ENCODE measurements at regions not wholly inside any gene's neighbourhood (a gene's known extent, or its start where the extent isn't known, plus 50 kb on each side); places are given as distances from the start of the nearest gene placed in this dataset.

DNA sequence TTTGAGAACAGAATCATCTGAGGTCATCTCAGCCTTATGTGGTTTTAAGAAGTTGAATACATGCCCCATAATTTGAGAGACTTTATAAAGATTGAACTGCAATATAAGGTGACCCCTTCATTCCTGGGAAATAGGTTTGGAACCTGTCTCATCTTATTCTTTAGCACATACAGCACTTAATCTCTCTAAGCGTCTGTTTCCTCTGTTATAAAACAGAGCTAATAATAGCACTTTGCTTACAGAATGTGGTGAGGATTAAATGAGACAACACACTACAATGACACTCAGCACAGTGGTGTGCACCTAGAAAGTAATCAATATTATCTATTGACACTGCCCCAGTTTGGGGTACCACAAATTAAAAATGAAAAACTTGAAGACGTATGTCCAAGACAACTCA lies 102.1 kb downstream of the DUSP6 start:
- Histone ChIP-seq H3K4me3 (ENCODE audit: control insufficient read depth in 2 of 3, extremely low read depth in 1 of 3, insufficient read depth in 2 of 3, low read depth in 1 of 3, low read length in 3 of 3) (no peak overlapping the region), H2AFZ (ENCODE audit: control insufficient read depth, low read length) (no peak overlapping the region), H3K4me2 (ENCODE audit: control insufficient read depth, extremely low read depth, insufficient read depth, low read depth, low read length) (no peak overlapping the region), H3K9ac (ENCODE audit: control insufficient read depth, extremely low read depth, insufficient read depth, low read length) (no peak overlapping the region), H3K79me2 (ENCODE audit: control insufficient read depth, insufficient read depth, low read length) (no peaks in the 10 kb centered on the region), H3K27me3 (ENCODE audit: control insufficient read depth, extremely low read depth, insufficient read depth, low read length) (no peaks in the 10 kb centered on the region), H3K27ac (ENCODE audit: control insufficient read depth, insufficient read depth, low read length) (no peak overlapping the region), H4K20me1 (ENCODE audit: control insufficient read depth, extremely low read depth, insufficient read depth, low read length) (no peaks in the 10 kb centered on the region), H3K9me1 (ENCODE audit: control insufficient read depth, extremely low read depth, insufficient read depth, low read length) (no peaks in the 10 kb centered on the region), H3K9me3 (ENCODE audit: control insufficient read depth, low read depth, low read length) (no peaks in the 10 kb centered on the region), H3K4me1 (ENCODE audit: control insufficient read depth, extremely low read depth, insufficient read depth, low read length) (peaks cover 12% of the 10 kb centered on the region), H3K36me3 (ENCODE audit: control insufficient read depth in 2 of 2, extremely low read depth in 1 of 2, insufficient read depth in 2 of 2, low read length in 2 of 2) (no peaks in the 10 kb centered on the region)
- dilution Hi-C loops (cut with MboI; ENCODE audit: extremely low pct_ligation_motif_present, low sequenced_read_pairs) = no loop called here
- no peak for FAIRE-seq
- no peak for TF ChIP-seq EZH2 (IDR thresholded peaks at IDR 0.05; ENCODE audit: low read length)
- TF ChIP-seq, protein P1, sequence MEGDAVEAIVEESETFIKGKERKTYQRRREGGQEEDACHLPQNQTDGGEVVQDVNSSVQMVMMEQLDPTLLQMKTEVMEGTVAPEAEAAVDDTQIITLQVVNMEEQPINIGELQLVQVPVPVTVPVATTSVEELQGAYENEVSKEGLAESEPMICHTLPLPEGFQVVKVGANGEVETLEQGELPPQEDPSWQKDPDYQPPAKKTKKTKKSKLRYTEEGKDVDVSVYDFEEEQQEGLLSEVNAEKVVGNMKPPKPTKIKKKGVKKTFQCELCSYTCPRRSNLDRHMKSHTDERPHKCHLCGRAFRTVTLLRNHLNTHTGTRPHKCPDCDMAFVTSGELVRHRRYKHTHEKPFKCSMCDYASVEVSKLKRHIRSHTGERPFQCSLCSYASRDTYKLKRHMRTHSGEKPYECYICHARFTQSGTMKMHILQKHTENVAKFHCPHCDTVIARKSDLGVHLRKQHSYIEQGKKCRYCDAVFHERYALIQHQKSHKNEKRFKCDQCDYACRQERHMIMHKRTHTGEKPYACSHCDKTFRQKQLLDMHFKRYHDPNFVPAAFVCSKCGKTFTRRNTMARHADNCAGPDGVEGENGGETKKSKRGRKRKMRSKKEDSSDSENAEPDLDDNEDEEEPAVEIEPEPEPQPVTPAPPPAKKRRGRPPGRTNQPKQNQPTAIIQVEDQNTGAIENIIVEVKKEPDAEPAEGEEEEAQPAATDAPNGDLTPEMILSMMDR (optimal IDR thresholded peaks at IDR 0.05 in 1 of 3, IDR thresholded peaks at IDR 0.05 in 1 of 3, conservative IDR thresholded peaks at IDR 0.05 in 1 of 3; ENCODE audit: extremely low read depth in 1 of 3, insufficient read depth in 2 of 3, low read length in 3 of 3) = no peak
- no peak for DNase-seq (ENCODE audit: low read depth, low spot score)

- no peak overlapping the region for H2AFZ ChIP-seq (ENCODE audit: control insufficient read depth, low read length)
- peaks cover 28% of the 10 kb centered on the region for H3K4me1 ChIP-seq (ENCODE audit: control insufficient read depth, extremely low read depth, insufficient read depth, low read length)
- no peak for TF ChIP-seq EZH2 (IDR thresholded peaks at IDR 0.05; ENCODE audit: low read length)
- TF ChIP-seq, protein P1 (optimal IDR thresholded peaks at IDR 0.05 in 1 of 3, IDR thresholded peaks at IDR 0.05 in 1 of 3, conservative IDR thresholded peaks at IDR 0.05 in 1 of 3; ENCODE audit: extremely low read depth in 1 of 3, insufficient read depth in 2 of 3, low read length in 3 of 3) = no peak
- no peak overlapping the region for H3K9ac ChIP-seq (ENCODE audit: control insufficient read depth, extremely low read depth, insufficient read depth, low read length)
- H3K27me3 ChIP-seq (ENCODE audit: control insufficient read depth, extremely low read depth, insufficient read depth, low read length) = no peaks in the 10 kb centered on the region
- FAIRE-seq (no peak), DNase-seq (ENCODE audit: low read depth, low spot score) (no peak)
- no peaks in the 10 kb centered on the region for H3K9me1 ChIP-seq (ENCODE audit: control insufficient read depth, extremely low read depth, insufficient read depth, low read length)
- dilution Hi-C loops (cut with MboI; ENCODE audit: extremely low pct_ligation_motif_present, low sequenced_read_pairs) = no loop called here
- no peak overlapping the region for H3K4me2 ChIP-seq (ENCODE audit: control insufficient read depth, extremely low read depth, insufficient read depth, low read depth, low read length)
- H3K79me2 ChIP-seq (ENCODE audit: control insufficient read depth, insufficient read depth, low read length) = no peaks in the 10 kb centered on the region
- no peaks in the 10 kb centered on the region for H4K20me1 ChIP-seq (ENCODE audit: control insufficient read depth, extremely low read depth, insufficient read depth, low read length)
- H3K36me3 ChIP-seq (ENCODE audit: control insufficient read depth in 2 of 2, extremely low read depth in 1 of 2, insufficient read depth in 2 of 2, low read length in 2 of 2) = no peaks in the 10 kb centered on the region
- H3K9me3 ChIP-seq (ENCODE audit: control insufficient read depth, low read depth, low read length) = no peaks in the 10 kb centered on the region
- no peak overlapping the region for H3K4me3 ChIP-seq (ENCODE audit: control insufficient read depth in 2 of 3, extremely low read depth in 1 of 3, insufficient read depth in 2 of 3, low read depth in 1 of 3, low read length in 3 of 3)
- H3K27ac ChIP-seq (ENCODE audit: control insufficient read depth, insufficient read depth, low read length) = no peak overlapping the region
These were observed 104.3 kb downstream of the DUSP6 start for GRCh38 chr12:89247967-89248366.
